Progenitor cell of endocrine pancreas (in vitro differentiated cells): ENCODE measurements at regions not wholly inside any gene's neighbourhood (a gene's known extent, or its start where the extent isn't known, plus 50 kb on each side); places are given as distances from the start of the nearest gene placed in this dataset.

ENCODE experiments used
- DNase-seq: peaks from one replicate; pipeline ENCODE4 v3.0.0; 2021; ENCODE audit warnings: low spot score; ENCODE audit not compliant: unreplicated experiment
- H3K27ac Mint-ChIP-seq: 2 replicates; pipeline ENCODE4 v1.8.0; 2021; ENCODE audit warnings: mild to moderate bottlenecking, moderate library complexity, mixed read lengths
- H3K27me3 Mint-ChIP-seq: 2 replicates; pipeline ENCODE4 v1.8.0; 2021; ENCODE audit warnings: mixed read lengths
- H3K36me3 Mint-ChIP-seq: 2 replicates; pipeline ENCODE4 v1.8.0; 2022; ENCODE audit warnings: mixed read lengths; ENCODE audit not compliant: insufficient read depth
- H3K4me1 Mint-ChIP-seq: 2 replicates; pipeline ENCODE4 v1.8.0; 2021; ENCODE audit warnings: low read depth, mixed read lengths
- H3K4me3 Mint-ChIP-seq: 2 replicates; pipeline ENCODE4 v1.8.0; 2021; ENCODE audit warnings: low read depth, mild to moderate bottlenecking, moderate library complexity, mixed read lengths
- H3K9me3 Mint-ChIP-seq: 2 replicates; pipeline ENCODE4 v1.8.0; 2021; ENCODE audit warnings: low read depth, mixed read lengths
- TF ChIP-seq, protein P1 (sequence below): fragments of 200-600 bp; sonication (generic); IDR thresholded peaks from one replicate; pipeline ENCODE4 v1.5.0; 2021; ENCODE audit warnings: antibody characterized with exemption, mild to moderate bottlenecking; ENCODE audit not compliant: unreplicated experiment

- H3K27me3 Mint-ChIP-seq: peaks cover 2% of the 10 kb centered on the region
- H3K36me3 Mint-ChIP-seq: peaks cover 2% of the 10 kb centered on the region
- H3K27ac Mint-ChIP-seq: no peak overlapping the region
- TF ChIP-seq, protein P1, sequence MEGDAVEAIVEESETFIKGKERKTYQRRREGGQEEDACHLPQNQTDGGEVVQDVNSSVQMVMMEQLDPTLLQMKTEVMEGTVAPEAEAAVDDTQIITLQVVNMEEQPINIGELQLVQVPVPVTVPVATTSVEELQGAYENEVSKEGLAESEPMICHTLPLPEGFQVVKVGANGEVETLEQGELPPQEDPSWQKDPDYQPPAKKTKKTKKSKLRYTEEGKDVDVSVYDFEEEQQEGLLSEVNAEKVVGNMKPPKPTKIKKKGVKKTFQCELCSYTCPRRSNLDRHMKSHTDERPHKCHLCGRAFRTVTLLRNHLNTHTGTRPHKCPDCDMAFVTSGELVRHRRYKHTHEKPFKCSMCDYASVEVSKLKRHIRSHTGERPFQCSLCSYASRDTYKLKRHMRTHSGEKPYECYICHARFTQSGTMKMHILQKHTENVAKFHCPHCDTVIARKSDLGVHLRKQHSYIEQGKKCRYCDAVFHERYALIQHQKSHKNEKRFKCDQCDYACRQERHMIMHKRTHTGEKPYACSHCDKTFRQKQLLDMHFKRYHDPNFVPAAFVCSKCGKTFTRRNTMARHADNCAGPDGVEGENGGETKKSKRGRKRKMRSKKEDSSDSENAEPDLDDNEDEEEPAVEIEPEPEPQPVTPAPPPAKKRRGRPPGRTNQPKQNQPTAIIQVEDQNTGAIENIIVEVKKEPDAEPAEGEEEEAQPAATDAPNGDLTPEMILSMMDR: no peak
- H3K4me1 Mint-ChIP-seq: peaks cover 14% of the 10 kb centered on the region
- no peak overlapping the region for H3K4me3 Mint-ChIP-seq
- no peaks in the 10 kb centered on the region for H3K9me3 Mint-ChIP-seq
- DNase-seq: no peak
These were observed 262.9 kb downstream of the BCL11A start for GRCh38 chr2:60290509-60290908.

GRCh38 chr2:60285626-60286316 lies 267.7 kb downstream of the BCL11A start:
- H3K4me3 Mint-ChIP-seq: no peak overlapping the region
- TF ChIP-seq, protein P1: no peak

DNA sequence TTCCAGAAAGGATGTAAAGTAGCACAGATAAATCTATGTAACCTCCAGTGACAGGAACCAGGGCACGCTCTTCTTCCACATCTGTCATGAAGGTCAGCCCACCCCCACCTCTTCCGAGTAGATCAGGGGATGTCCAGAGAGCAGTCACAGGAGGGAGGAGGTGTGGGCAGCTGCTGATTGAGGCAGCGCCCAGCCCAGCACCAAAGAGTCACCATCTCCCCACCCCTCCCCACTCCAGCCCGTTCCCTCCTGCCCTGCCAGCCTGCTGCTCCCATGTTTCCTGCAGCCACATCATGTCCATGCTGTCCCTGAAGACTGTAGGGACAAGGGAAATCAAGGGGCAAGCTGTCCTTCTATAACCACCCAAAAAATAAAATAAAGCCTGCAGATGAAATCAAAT lies 269.8 kb downstream of the BCL11A start:
- Mint-ChIP-seq H3K4me1 (no peaks in the 10 kb centered on the region), H3K9me3 (no peaks in the 10 kb centered on the region), H3K4me3 (no peak overlapping the region), H3K36me3 (no peaks in the 10 kb centered on the region), H3K27me3 (peaks cover 5% of the 10 kb centered on the region), H3K27ac (no peak overlapping the region)
- TF ChIP-seq, protein P1: no peak
- DNase-seq: no peak

More at GRCh38 chr2:60285626-60286316, 267.7 kb downstream of the BCL11A start:
- Mint-ChIP-seq H3K36me3 (no peaks in the 10 kb centered on the region), H3K27ac (no peak overlapping the region), H3K9me3 (no peaks in the 10 kb centered on the region), H3K4me1 (no peaks in the 10 kb centered on the region), H3K27me3 (peaks cover 5% of the 10 kb centered on the region)
- DNase-seq: no peak

GRCh38 chr2:60282886-60283285 lies 270.6 kb downstream of the BCL11A start:
- TF ChIP-seq, protein P1: no peak
- peaks cover 8% of the 10 kb centered on the region for H3K27me3 Mint-ChIP-seq
- H3K36me3 Mint-ChIP-seq: no peaks in the 10 kb centered on the region
- H3K4me3 Mint-ChIP-seq: no peak overlapping the region
- no peak for DNase-seq
- no peaks in the 10 kb centered on the region for H3K9me3 Mint-ChIP-seq
- H3K4me1 Mint-ChIP-seq: no peaks in the 10 kb centered on the region
- H3K27ac Mint-ChIP-seq: no peak overlapping the region

- Mint-ChIP-seq H3K4me1 (no peaks in the 10 kb centered on the region), H3K4me3 (no peak overlapping the region), H3K9me3 (no peaks in the 10 kb centered on the region), H3K27ac (no peak overlapping the region), H3K27me3 (peaks cover 8% of the 10 kb centered on the region), H3K36me3 (no peaks in the 10 kb centered on the region)
- TF ChIP-seq, protein P1: no peak
- DNase-seq: no peak
These were observed 271.7 kb downstream of the BCL11A start for GRCh38 chr2:60281730-60282129.
